Transverse colon (tissue), 4 donors: ENCODE measurements at regions not wholly inside any gene's neighbourhood (a gene's known extent, or its start where the extent isn't known, plus 50 kb on each side); places are given as distances from the start of the nearest gene placed in this dataset.

Experiments
- DNase-seq: peaks from one replicate; pipeline ENCODE4 v3.0.0-alpha.2; 2019
- H3K27ac ChIP-seq, 4 donors: fragments of 200-600 bp; sonication (generic); 2 replicates each; pipeline ENCODE4 v1.5.1; 2016 to 2018; ENCODE audit warnings: inconsistent platforms in 4 of 4
- H3K27me3 ChIP-seq: fragments of 200-600 bp; sonication (generic); 2 replicates; pipeline ENCODE4 v1.5.1; 2017; ENCODE audit warnings: inconsistent platforms
- H3K36me3 ChIP-seq, 4 donors: fragments of 200-600 bp; sonication (generic); 2 replicates each; pipeline ENCODE4 v1.5.1; 2017 to 2019; ENCODE audit warnings: inconsistent platforms in 4 of 4
- H3K4me1 ChIP-seq, 4 donors: fragments of 200-600 bp; sonication (generic); 2 replicates each; pipeline ENCODE4 v1.5.1; 2017 to 2020; ENCODE audit warnings: inconsistent platforms in 4 of 4
- H3K4me3 ChIP-seq, 4 donors: fragments of 200-600 bp; sonication (generic); 1 replicate in 1 of 4; 2 replicates in 3 of 4; pipeline versions ENCODE4 v1.5.1 to v1.6.1; 2017 to 2019; ENCODE audit warnings: inconsistent platforms in 4 of 4
- H3K9me3 ChIP-seq, 2 donors: fragments of 200-600 bp; sonication (generic); 2 replicates each; pipeline ENCODE4 v1.5.1; 2017 to 2019; ENCODE audit warnings: inconsistent platforms in 2 of 2
- EP300 ChIP-seq: sonication (generic); formaldehyde crosslinking; IDR thresholded peaks from one replicate; pipeline ENCODE4 v1.6.1; 2017; ENCODE audit warnings: antibody characterized with exemption, low read depth
- POLR2A ChIP-seq: fragments of 450-650 bp; IDR thresholded peaks from one replicate; pipeline ENCODE4 v1.6.1; 2016; ENCODE audit warnings: antibody characterized with exemption, mild to moderate bottlenecking, moderate library complexity
- POLR2AphosphoS5 ChIP-seq, 3 donors: sonication (generic); formaldehyde crosslinking; IDR thresholded peaks; one replicate each; pipeline ENCODE4 v1.6.1; 2016; ENCODE audit warnings: antibody characterized with exemption in 3 of 3
- WGBS, 2 donors: methylation state at CpG; one replicate each; pipeline ENCODE4 v1.1.5; 2018; ENCODE audit warnings: low coverage in 1 of 2; 5-methylcytosine and 5-hydroxymethylcytosine counted together
- in situ Hi-C, 4 donors: fragments of 200-750 bp; cut with MboI; loops; one replicate each; pipeline versions ENCODE4 v1.15.0 to v1.15.1; 2017; ENCODE audit warnings: low sequenced_read_pairs in 3 of 4, low pct_ligation_motif_present in 1 of 4, low pct_unique_long_range_greater_than_20kb in 1 of 4
- intact Hi-C: fragments of 100-400 bp; cut with DNase I; formaldehyde crosslinking; loops from one replicate; pipeline ENCODE4 v1.15.1; 2023; ENCODE audit warnings: low total_unique reads
- TF ChIP-seq, protein P1 (sequence below), 5 experiments: fragments of 200-600 bp in 3 of 5; fragments of 450-650 bp in 2 of 5; sonication (generic) in 3 of 5; IDR thresholded peaks; 1 replicate in 2 of 5; 2 replicates in 3 of 5; pipeline ENCODE4 v1.5.1; 2016 to 2017; ENCODE audit warnings: antibody characterized with exemption in 5 of 5, inconsistent platforms in 3 of 5, mild to moderate bottlenecking in 2 of 5, moderate library complexity in 1 of 5

DNA sequence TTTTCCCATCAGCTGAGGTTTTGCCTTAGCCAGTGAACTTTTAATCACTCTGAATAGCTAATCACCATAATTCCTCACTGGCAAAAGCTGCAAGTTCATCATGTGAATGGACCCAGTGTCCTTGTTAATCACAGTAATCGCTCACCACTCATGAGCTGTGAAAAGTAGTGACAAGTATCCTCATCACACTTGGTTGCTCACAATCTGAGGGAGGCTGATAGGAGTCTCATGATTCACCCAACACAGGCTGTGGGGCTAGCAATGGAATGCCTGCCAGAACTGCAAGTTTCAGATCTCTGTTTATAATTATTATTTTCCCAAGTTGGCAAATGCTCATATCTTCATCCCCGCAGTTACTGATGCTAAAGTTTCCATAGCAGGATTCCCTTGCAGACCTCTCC, 467.2 kb downstream of the KIF4B start:
- Histone ChIP-seq H3K9me3 (no peaks in the 10 kb centered on the region), H3K27me3 (no peaks in the 10 kb centered on the region), H3K4me3 (no peak overlapping the region), H3K36me3 (no peaks in the 10 kb centered on the region), H3K4me1 (no peaks in the 10 kb centered on the region), H3K27ac (no peak overlapping the region)
- 76 to 83% methylated on average over 1 to 2 of the region's 2 CpGs for whole genome bisulfite sequencing, 2 donors
- in situ Hi-C loops (no loop called here), intact Hi-C loops (no loop called here)
- no peak for DNase-seq
- TF ChIP-seq POLR2AphosphoS5 (IDR thresholded peaks at IDR 0.05) = no peak
- TF ChIP-seq EP300 = no peak
- no peak for TF ChIP-seq POLR2A
- TF ChIP-seq, protein P1, sequence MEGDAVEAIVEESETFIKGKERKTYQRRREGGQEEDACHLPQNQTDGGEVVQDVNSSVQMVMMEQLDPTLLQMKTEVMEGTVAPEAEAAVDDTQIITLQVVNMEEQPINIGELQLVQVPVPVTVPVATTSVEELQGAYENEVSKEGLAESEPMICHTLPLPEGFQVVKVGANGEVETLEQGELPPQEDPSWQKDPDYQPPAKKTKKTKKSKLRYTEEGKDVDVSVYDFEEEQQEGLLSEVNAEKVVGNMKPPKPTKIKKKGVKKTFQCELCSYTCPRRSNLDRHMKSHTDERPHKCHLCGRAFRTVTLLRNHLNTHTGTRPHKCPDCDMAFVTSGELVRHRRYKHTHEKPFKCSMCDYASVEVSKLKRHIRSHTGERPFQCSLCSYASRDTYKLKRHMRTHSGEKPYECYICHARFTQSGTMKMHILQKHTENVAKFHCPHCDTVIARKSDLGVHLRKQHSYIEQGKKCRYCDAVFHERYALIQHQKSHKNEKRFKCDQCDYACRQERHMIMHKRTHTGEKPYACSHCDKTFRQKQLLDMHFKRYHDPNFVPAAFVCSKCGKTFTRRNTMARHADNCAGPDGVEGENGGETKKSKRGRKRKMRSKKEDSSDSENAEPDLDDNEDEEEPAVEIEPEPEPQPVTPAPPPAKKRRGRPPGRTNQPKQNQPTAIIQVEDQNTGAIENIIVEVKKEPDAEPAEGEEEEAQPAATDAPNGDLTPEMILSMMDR (IDR thresholded peaks at IDR 0.05) = no peak

DNA sequence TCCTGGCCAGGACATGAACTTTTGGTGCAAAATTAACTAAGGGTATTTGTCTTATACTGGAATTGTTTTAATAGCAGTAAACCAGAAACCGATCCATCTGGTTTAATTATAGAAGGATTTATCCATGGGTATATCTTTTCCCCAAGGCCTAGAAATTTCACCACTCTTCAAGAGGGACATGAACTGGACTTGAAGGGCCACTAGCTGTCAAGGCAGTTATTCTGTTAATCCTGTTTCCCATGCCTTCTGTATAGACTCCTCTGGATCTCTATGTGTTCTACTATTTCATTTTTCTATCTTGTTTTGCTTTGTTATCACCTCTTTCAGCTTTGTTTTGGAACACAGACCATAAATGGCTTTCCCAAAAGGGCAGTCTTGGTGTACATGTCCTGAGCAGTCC, 467.6 kb downstream of the KIF4B start:
- 69 to 75% methylated on average over 1 of the region's 1 CpG for WGBS, 2 donors
- no peak for DNase-seq
- no peaks in the 10 kb centered on the region for H3K4me1 ChIP-seq
- TF ChIP-seq EP300 (no peak), POLR2A (no peak), POLR2AphosphoS5 (IDR thresholded peaks at IDR 0.05) (no peak)
- TF ChIP-seq, protein P1 (IDR thresholded peaks at IDR 0.05) = no peak
- H3K36me3 ChIP-seq = no peaks in the 10 kb centered on the region
- no peak overlapping the region for H3K27ac ChIP-seq
- in situ Hi-C loops (no loop called here), intact Hi-C loops (no loop called here)
- H3K4me3 ChIP-seq = no peak overlapping the region
- H3K9me3 ChIP-seq = no peaks in the 10 kb centered on the region
- H3K27me3 ChIP-seq = no peaks in the 10 kb centered on the region

DNA sequence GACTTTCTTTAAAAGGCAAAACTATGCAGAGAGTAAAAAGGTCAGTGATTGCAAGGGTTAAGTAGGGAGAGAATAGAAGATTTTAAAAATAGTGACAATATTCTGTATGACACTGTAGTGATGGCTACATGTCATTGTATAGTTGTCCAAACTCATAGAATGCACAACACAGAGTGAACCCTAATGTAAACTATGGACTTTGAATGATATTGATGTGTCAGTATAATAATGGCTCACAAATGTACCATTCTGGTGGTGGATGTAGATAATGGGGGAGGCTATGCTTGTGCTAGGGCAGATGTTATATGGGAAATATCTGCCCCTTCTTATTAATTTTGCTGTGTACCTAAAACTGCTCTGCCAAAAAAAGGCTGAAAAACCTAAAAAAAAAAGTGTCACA, 468.9 kb downstream of the KIF4B start:
- TF ChIP-seq POLR2AphosphoS5 (IDR thresholded peaks at IDR 0.05) (no peak), EP300 (no peak), POLR2A (no peak)
- TF ChIP-seq, protein P1 (IDR thresholded peaks at IDR 0.05) = no peak
- DNase-seq = no peak
- Histone ChIP-seq H3K27ac (no peak overlapping the region), H3K4me1 (no peaks in the 10 kb centered on the region), H3K4me3 (no peak overlapping the region), H3K36me3 (no peaks in the 10 kb centered on the region), H3K9me3 (no peaks in the 10 kb centered on the region), H3K27me3 (no peaks in the 10 kb centered on the region)
- intact Hi-C loops (no loop called here), in situ Hi-C loops (no loop called here)

DNA sequence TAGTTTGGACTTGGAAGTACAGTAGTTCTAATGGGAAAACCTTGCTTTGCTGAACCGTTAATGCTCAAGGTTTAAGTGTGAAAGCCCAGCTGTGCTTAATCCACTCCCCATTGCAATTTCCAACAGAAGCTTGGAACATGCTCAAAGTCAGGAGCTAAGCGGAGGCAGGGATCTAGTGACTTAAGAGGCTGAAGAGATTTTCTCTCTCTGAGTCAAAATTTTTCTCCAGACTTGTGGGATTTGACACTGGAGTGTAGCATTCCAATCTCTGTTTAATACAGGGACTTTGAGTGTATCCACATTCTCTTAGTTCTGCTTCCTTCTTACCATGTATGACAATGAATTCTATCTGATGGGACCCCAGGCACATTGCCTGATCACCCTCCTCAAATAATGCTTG, 471.8 kb downstream of the KIF4B start:
- TF ChIP-seq, protein P1 (IDR thresholded peaks at IDR 0.05) = no peak
- TF ChIP-seq POLR2AphosphoS5 (IDR thresholded peaks at IDR 0.05) = no peak
- TF ChIP-seq POLR2A = no peak
- no peak for TF ChIP-seq EP300
- intact Hi-C loops = no loop called here
- Histone ChIP-seq H3K36me3 (no peaks in the 10 kb centered on the region), H3K4me1 (no peaks in the 10 kb centered on the region), H3K27ac (no peak overlapping the region), H3K4me3 (no peak overlapping the region), H3K9me3 (no peaks in the 10 kb centered on the region), H3K27me3 (no peaks in the 10 kb centered on the region)
- WGBS, 2 donors = 36% methylated on average over 2 of the region's 2 CpGs; no CpG with 5 or more reads in 1 of the 2 donors
- in situ Hi-C loops = no loop called here
- no peak for DNase-seq
